Panc1 (cell line): ENCODE measurements at regions not wholly inside any gene's neighbourhood (a gene's known extent, or its start where the extent isn't known, plus 50 kb on each side); places are given as distances from the start of the nearest gene placed in this dataset.

Experiments
- ATAC-seq: fragments of 200-7000 bp; cut with Tn5 transposase; 2 replicates; pipeline ENCODE4 v1.9.1; 2020; ENCODE audit warnings: mild to moderate bottlenecking, moderate library complexity
- BruUV-seq: library from RNA; stranded (reverse); fragments of 400-500 nt; replicated peaks from 2 replicates; lab custom pipeline; 2021; lab: Mats Ljungman, UMichigan
- CTCF ChIA-PET: fragments of 300-600 bp; sonication (Branson Sonifier 250); formaldehyde crosslinking; loops from one replicate; lab custom pipeline; 2022; ENCODE audit warnings: antibody characterized with exemption; lab: Charles Lee
- POLR2A ChIA-PET: fragments of 300-600 bp; sonication (Branson Sonifier 250); formaldehyde crosslinking; loops from one replicate; lab custom pipeline; 2022; ENCODE audit warnings: antibody characterized with exemption; lab: Charles Lee
- DNase-seq: peaks from one replicate; pipeline ENCODE4 v3.0.0-alpha.2; 2010; ENCODE audit warnings: low read depth, low spot score
- H3K27ac ChIP-seq: 2 replicates; pipeline ENCODE4 v1.5.1; 2011; ENCODE audit warnings: mild to moderate bottlenecking, low read length, inconsistent platforms
- H3K27me3 ChIP-seq: fragments of 200-500 bp; sonication (Bioruptor generic); 2 replicates; pipeline ENCODE4 v1.6.0; 2014; ENCODE audit warnings: low read length, inconsistent platforms; ENCODE audit not compliant: control insufficient read depth, insufficient read depth
- H3K36me3 ChIP-seq: fragments of 200-500 bp; sonication (Bioruptor generic); 2 replicates; pipeline ENCODE4 v1.5.1; 2014; ENCODE audit warnings: inconsistent platforms, mild to moderate bottlenecking, low read length, moderate library complexity; ENCODE audit not compliant: control insufficient read depth, insufficient read depth
- H3K4me1 ChIP-seq: 2 replicates; pipeline ENCODE4 v1.5.1; 2011; ENCODE audit warnings: inconsistent platforms, mild to moderate bottlenecking, low read length, moderate library complexity; ENCODE audit not compliant: control insufficient read depth, insufficient read depth
- H3K4me3 ChIP-seq, 2 experiments: 2 replicates each; pipeline ENCODE4 v1.5.1; 2011 to 2012; ENCODE audit warnings: low read depth in 2 of 2, low read length in 2 of 2, mild to moderate bottlenecking in 2 of 2, inconsistent platforms in 1 of 2, moderate library complexity in 1 of 2
- H3K9me3 ChIP-seq: fragments of 200-500 bp; sonication (Bioruptor generic); 2 replicates; pipeline ENCODE4 v1.5.1; 2014; ENCODE audit warnings: low read depth, mild to moderate bottlenecking, inconsistent platforms, low read length, moderate library complexity; ENCODE audit not compliant: control insufficient read depth, insufficient read depth
- POLR2AphosphoS5 ChIP-seq: IDR thresholded peaks from 2 replicates; pipeline ENCODE4 v1.6.1; 2012; ENCODE audit warnings: mild to moderate bottlenecking, low read depth, low read length, moderate library complexity
- SIN3A ChIP-seq: IDR thresholded peaks from 2 replicates; pipeline ENCODE4 v1.6.1; 2012; ENCODE audit warnings: low read depth, mild to moderate bottlenecking, low read length, moderate library complexity, borderline replicate concordance; ENCODE audit not compliant: insufficient read depth
- TCF7L2 ChIP-seq: IDR thresholded peaks from 2 replicates; pipeline ENCODE4 v1.6.1; 2011; ENCODE audit warnings: mild to moderate bottlenecking, low read depth, low read length, inconsistent platforms
- in situ Hi-C: cut with HindIII; loops from 2 replicates; pipeline ENCODE4 v1.10.0; 2016; ENCODE audit warnings: low sequenced_read_pairs, low pct_unique_long_range_greater_than_20kb
- intact Hi-C: fragments of 100-400 bp; cut with micrococcal nuclease; formaldehyde crosslinking; loops from one replicate; pipeline ENCODE4 v1.10.0; 2022; ENCODE audit not compliant: unreplicated experiment
- TF ChIP-seq, protein P1 (sequence below), 2 experiments: IDR thresholded peaks; 2 replicates each; pipeline ENCODE4 v1.6.1; 2011 to 2012; ENCODE audit warnings: low read depth in 2 of 2, control low read depth in 1 of 2, low read length in 1 of 2, mild to moderate bottlenecking in 1 of 2, moderate library complexity in 1 of 2; ENCODE audit not compliant: insufficient read depth in 1 of 2
- TF ChIP-seq, protein P2 (sequence below): fragments of 450-650 bp; IDR thresholded peaks from 2 replicates; pipeline ENCODE4 v1.5.1; 2017; ENCODE audit warnings: mild to moderate bottlenecking

DNA sequence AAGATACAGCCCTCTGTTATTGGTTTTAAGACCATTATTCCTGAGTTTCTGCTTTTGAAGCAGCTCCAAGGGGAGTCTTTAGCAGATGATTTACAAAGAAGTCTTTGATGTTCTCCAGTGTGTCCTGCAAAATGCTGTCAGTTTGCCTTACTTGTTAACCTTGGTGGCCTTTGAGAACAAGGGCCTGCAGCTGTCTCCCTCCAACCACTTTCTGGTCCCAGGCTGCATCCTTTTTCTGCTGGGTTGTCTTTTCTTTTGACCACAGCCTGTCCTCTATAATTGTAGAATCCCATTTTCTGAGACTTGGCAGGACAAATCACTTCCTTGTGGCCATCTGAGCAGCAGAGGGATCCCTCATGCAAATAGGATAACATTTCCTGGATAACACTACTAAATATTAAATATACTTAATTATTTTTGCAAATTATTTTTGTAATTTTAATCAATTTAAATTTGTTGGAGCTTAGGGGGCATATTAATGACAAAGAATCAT is 281.4 kb downstream of the DMRT2 start:
- POLR2A ChIA-PET = no interaction called here
- CTCF ChIA-PET = no interaction called here
- in situ Hi-C loops = no loop called here
- Histone ChIP-seq H3K27ac (no peak overlapping the region), H3K36me3 (no peaks in the 10 kb centered on the region), H3K4me3 (no peak overlapping the region), H3K9me3 (no peaks in the 10 kb centered on the region), H3K4me1 (no peaks in the 10 kb centered on the region), H3K27me3 (no peaks in the 10 kb centered on the region)
- TF ChIP-seq, protein P1, sequence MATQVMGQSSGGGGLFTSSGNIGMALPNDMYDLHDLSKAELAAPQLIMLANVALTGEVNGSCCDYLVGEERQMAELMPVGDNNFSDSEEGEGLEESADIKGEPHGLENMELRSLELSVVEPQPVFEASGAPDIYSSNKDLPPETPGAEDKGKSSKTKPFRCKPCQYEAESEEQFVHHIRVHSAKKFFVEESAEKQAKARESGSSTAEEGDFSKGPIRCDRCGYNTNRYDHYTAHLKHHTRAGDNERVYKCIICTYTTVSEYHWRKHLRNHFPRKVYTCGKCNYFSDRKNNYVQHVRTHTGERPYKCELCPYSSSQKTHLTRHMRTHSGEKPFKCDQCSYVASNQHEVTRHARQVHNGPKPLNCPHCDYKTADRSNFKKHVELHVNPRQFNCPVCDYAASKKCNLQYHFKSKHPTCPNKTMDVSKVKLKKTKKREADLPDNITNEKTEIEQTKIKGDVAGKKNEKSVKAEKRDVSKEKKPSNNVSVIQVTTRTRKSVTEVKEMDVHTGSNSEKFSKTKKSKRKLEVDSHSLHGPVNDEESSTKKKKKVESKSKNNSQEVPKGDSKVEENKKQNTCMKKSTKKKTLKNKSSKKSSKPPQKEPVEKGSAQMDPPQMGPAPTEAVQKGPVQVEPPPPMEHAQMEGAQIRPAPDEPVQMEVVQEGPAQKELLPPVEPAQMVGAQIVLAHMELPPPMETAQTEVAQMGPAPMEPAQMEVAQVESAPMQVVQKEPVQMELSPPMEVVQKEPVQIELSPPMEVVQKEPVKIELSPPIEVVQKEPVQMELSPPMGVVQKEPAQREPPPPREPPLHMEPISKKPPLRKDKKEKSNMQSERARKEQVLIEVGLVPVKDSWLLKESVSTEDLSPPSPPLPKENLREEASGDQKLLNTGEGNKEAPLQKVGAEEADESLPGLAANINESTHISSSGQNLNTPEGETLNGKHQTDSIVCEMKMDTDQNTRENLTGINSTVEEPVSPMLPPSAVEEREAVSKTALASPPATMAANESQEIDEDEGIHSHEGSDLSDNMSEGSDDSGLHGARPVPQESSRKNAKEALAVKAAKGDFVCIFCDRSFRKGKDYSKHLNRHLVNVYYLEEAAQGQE (IDR thresholded peaks at IDR 0.05; ENCODE audit: insufficient read depth in 1 of 2, low read depth in 2 of 2, low read length in 1 of 2) = no peak
- no peak for TF ChIP-seq SIN3A
- TF ChIP-seq, protein P2, sequence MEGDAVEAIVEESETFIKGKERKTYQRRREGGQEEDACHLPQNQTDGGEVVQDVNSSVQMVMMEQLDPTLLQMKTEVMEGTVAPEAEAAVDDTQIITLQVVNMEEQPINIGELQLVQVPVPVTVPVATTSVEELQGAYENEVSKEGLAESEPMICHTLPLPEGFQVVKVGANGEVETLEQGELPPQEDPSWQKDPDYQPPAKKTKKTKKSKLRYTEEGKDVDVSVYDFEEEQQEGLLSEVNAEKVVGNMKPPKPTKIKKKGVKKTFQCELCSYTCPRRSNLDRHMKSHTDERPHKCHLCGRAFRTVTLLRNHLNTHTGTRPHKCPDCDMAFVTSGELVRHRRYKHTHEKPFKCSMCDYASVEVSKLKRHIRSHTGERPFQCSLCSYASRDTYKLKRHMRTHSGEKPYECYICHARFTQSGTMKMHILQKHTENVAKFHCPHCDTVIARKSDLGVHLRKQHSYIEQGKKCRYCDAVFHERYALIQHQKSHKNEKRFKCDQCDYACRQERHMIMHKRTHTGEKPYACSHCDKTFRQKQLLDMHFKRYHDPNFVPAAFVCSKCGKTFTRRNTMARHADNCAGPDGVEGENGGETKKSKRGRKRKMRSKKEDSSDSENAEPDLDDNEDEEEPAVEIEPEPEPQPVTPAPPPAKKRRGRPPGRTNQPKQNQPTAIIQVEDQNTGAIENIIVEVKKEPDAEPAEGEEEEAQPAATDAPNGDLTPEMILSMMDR = no peak
- no peak for TF ChIP-seq TCF7L2
- no peak for TF ChIP-seq POLR2AphosphoS5
- no peak for DNase-seq
- no peak for ATAC-seq
- BruUV-seq = no TSS peak
- intact Hi-C loops = no loop called here

DNA sequence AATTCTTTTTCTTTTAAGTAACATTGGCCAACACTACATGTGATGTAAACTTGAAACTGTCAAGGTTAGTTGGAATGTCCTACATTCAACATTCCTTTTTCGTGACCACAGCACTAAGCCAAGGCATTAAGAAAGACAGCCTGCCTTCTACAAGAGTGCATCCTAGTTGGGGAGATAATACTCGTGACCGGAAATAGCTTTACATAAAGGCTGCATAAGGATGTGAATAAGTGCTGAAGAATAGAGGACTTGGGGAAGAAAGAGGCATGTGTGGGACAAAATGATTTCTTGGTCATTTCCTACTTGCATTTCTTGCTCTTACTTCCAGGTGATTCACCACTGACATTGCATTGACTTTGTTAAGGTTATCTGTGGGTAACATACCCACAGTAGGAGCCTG is 282.0 kb downstream of the DMRT2 start:
- intact Hi-C loops (no loop called here), in situ Hi-C loops (no loop called here)
- H3K27me3 ChIP-seq = no peaks in the 10 kb centered on the region
- H3K9me3 ChIP-seq = no peaks in the 10 kb centered on the region
- no peak for ATAC-seq
- POLR2A ChIA-PET = no interaction called here
- BruUV-seq = no TSS peak
- no peak overlapping the region for H3K27ac ChIP-seq
- H3K4me1 ChIP-seq = no peaks in the 10 kb centered on the region
- no peaks in the 10 kb centered on the region for H3K36me3 ChIP-seq
- no peak overlapping the region for H3K4me3 ChIP-seq
- DNase-seq = no peak
- TF ChIP-seq SIN3A (no peak), POLR2AphosphoS5 (no peak), TCF7L2 (no peak)
- TF ChIP-seq, protein P1 (IDR thresholded peaks at IDR 0.05; ENCODE audit: insufficient read depth in 1 of 2, low read depth in 2 of 2, low read length in 1 of 2) = no peak
- TF ChIP-seq, protein P2 = no peak
- CTCF ChIA-PET = no interaction called here
